ENCODE measurements at regions not wholly inside any gene's neighbourhood (a gene's known extent, or its start where the extent isn't known, plus 50 kb on each side); places are given as distances from the start of the nearest gene placed in this dataset.

- Histone ChIP-seq H3K9me3 (no peaks in the 10 kb centered on the region), H3K27ac (no peak overlapping the region), H3K36me3 (no peaks in the 10 kb centered on the region), H3K4me3 (no peak overlapping the region), H3K27me3 (peaks cover 0 to 32% of the 10 kb centered on the region in 2 donors), H3K4me1 (no peaks in the 10 kb centered on the region)
- intact Hi-C loops (cut with DNase I; ENCODE audit: low total_unique reads): no loop called here
- peak; percentile 53 to 68 for DNase-seq
- TF ChIP-seq CTCF (IDR thresholded peaks at IDR 0.05): peak; percentile 38 to 42
Measured at GRCh38 chr2:30072250-30072842, 74.5 kb upstream of the YPEL5 start.

GRCh38 chr2:30073523-30073922, 73.3 kb upstream of the YPEL5 start:
- intact Hi-C loops (cut with DNase I; ENCODE audit: low total_unique reads): no loop called here
- no peak for DNase-seq

GRCh38 chr2:30074023-30074422, 72.8 kb upstream of the YPEL5 start:
- H3K27me3 ChIP-seq: peaks cover 0 to 32% of the 10 kb centered on the region in 2 donors
- no peak for TF ChIP-seq CTCF (IDR thresholded peaks at IDR 0.05)
- intact Hi-C loops (cut with DNase I; ENCODE audit: low total_unique reads): no loop called here
- no peak for DNase-seq
- H3K4me1 ChIP-seq: no peaks in the 10 kb centered on the region
- H3K9me3 ChIP-seq: no peaks in the 10 kb centered on the region
- no peak overlapping the region for H3K4me3 ChIP-seq
- no peak overlapping the region for H3K27ac ChIP-seq
- H3K36me3 ChIP-seq: no peaks in the 10 kb centered on the region

More at GRCh38 chr2:30073523-30073922, 73.3 kb upstream of the YPEL5 start:
- Histone ChIP-seq H3K27ac (no peak overlapping the region), H3K36me3 (no peaks in the 10 kb centered on the region), H3K27me3 (peaks cover 0 to 32% of the 10 kb centered on the region in 2 donors), H3K9me3 (no peaks in the 10 kb centered on the region), H3K4me3 (no peak overlapping the region), H3K4me1 (no peaks in the 10 kb centered on the region)
- no peak for TF ChIP-seq CTCF (IDR thresholded peaks at IDR 0.05)

DNA sequence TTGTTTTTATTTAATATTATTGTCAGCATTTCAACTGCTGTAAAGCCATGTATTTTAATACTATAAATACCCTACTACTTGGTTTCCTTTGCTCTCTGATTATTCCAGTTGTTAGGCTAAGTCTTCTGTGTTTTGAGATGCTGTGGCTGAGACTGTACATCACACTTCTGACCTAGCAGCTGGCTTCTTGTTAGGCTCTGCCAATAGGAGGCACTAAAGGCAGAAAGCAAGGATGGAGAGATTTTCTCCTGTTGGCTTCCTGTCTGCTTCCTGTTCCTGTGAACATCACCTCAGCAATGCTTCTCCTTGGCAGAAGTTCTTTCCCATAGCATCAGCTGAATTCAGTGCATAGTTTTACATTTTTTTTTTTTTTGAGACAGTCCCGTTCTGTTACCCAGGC, 68.3 kb upstream of the YPEL5 start:
- Histone ChIP-seq H3K27me3 (peaks cover 0 to 31% of the 10 kb centered on the region in 2 donors), H3K4me1 (no peaks in the 10 kb centered on the region), H3K9me3 (no peaks in the 10 kb centered on the region), H3K4me3 (no peak overlapping the region), H3K27ac (no peak overlapping the region), H3K36me3 (no peaks in the 10 kb centered on the region)
- no peak for TF ChIP-seq CTCF (IDR thresholded peaks at IDR 0.05)
- intact Hi-C loops (cut with DNase I; ENCODE audit: low total_unique reads): no loop called here
- DNase-seq: no peak

GRCh38 chr2:30084915-30085314, 61.9 kb upstream of the YPEL5 start:
- no peak for TF ChIP-seq CTCF (IDR thresholded peaks at IDR 0.05)
- DNase-seq: no peak
- H3K4me1 ChIP-seq: no peaks in the 10 kb centered on the region
- peaks cover 0 to 18% of the 10 kb centered on the region in 2 donors for H3K27me3 ChIP-seq
- intact Hi-C loops (cut with DNase I; ENCODE audit: low total_unique reads): no loop called here
- no peak overlapping the region for H3K4me3 ChIP-seq
- H3K27ac ChIP-seq: no peak overlapping the region
- no peaks in the 10 kb centered on the region for H3K36me3 ChIP-seq
- no peaks in the 10 kb centered on the region for H3K9me3 ChIP-seq

GRCh38 chr2:30089171-30089570, 57.6 kb upstream of the YPEL5 start:
- TF ChIP-seq CTCF (IDR thresholded peaks at IDR 0.05): no peak
- Histone ChIP-seq H3K27ac (no peak overlapping the region), H3K4me3 (no peak overlapping the region), H3K9me3 (no peaks in the 10 kb centered on the region), H3K4me1 (no peaks in the 10 kb centered on the region), H3K27me3 (peaks cover 0 to 31% of the 10 kb centered on the region in 2 donors), H3K36me3 (no peaks in the 10 kb centered on the region)
- intact Hi-C loops (cut with DNase I; ENCODE audit: low total_unique reads): no loop called here
- DNase-seq: no peak
